Aorta (tissue), 5 donors: ENCODE measurements at regions not wholly inside any gene's neighbourhood (a gene's known extent, or its start where the extent isn't known, plus 50 kb on each side); places are given as distances from the start of the nearest gene placed in this dataset.

Source experiments
- ATAC-seq: fragments of 200-7000 bp; cut with Tn5 transposase; one replicate; pipeline ENCODE4 v1.9.1; 2022; ENCODE audit warnings: moderate library complexity; ENCODE audit not compliant: low FRiP score
- DNase-seq, 2 donors: peaks; one replicate each; pipeline ENCODE4 v3.0.0-alpha.2; 2020
- H3K27ac ChIP-seq, 2 donors: one replicate each; pipeline ENCODE4 v1.5.1; 2013; ENCODE audit warnings: low read length in 2 of 2, mild to moderate bottlenecking in 2 of 2, moderate library complexity in 2 of 2, control low read depth in 1 of 2, inconsistent platforms in 1 of 2, low read depth in 1 of 2
- H3K27me3 ChIP-seq, 2 donors: one replicate each; pipeline ENCODE4 v1.6.1; 2013; ENCODE audit warnings: control low read depth in 1 of 2, low read length in 1 of 2, mild to moderate bottlenecking in 1 of 2, moderate library complexity in 1 of 2; ENCODE audit not compliant: insufficient read depth in 2 of 2, control insufficient read depth in 1 of 2
- H3K36me3 ChIP-seq, 2 donors: one replicate each; pipeline ENCODE4 v1.6.1; 2013; ENCODE audit warnings: control low read depth in 1 of 2, low read length in 1 of 2, mild to moderate bottlenecking in 1 of 2; ENCODE audit not compliant: insufficient read depth in 2 of 2, control insufficient read depth in 1 of 2
- H3K4me1 ChIP-seq, 2 donors: one replicate each; pipeline ENCODE4 v1.6.1; 2013; ENCODE audit warnings: low read length in 2 of 2, control low read depth in 1 of 2, mild to moderate bottlenecking in 1 of 2, moderate library complexity in 1 of 2; ENCODE audit not compliant: insufficient read depth in 2 of 2, control insufficient read depth in 1 of 2
- H3K4me3 ChIP-seq, 2 donors: one replicate each; pipeline ENCODE4 v1.5.1; 2013; ENCODE audit warnings: low read length in 2 of 2, control low read depth in 1 of 2, mild to moderate bottlenecking in 1 of 2
- H3K9me3 ChIP-seq: one replicate; pipeline ENCODE4 v1.6.1; 2013; ENCODE audit warnings: mild to moderate bottlenecking, low read length; ENCODE audit not compliant: control insufficient read depth
- WGBS, 2 donors: extraction: QIAGEN DNeasy Blood & Tissue Kit; methylation state at CpG; one replicate each; pipeline ENCODE4 v1.1.7; 2013; 5-methylcytosine and 5-hydroxymethylcytosine counted together
- intact Hi-C, 2 donors: fragments of 100-400 bp; cut with DNase I; formaldehyde crosslinking; loops; one replicate each; pipeline versions ENCODE4 v1.14.2 to v1.15.0; 2022
- donor health status: healthy with polysubstance abuse.
- donor health status: Bipolar disorder and iron deficiency.
- donor health status: DM: no; HTN: no; CAD: no.
- donor health status: DM: no; HTN: no; CAD: no.
- donor health status: DM: yes; HTN: yes; CAD: no.

- H3K4me3 ChIP-seq, result no peak overlapping the region
- intact Hi-C loops, result no loop called here
- H3K27ac ChIP-seq, result no peak overlapping the region
- ATAC-seq (no peak), DNase-seq (no peak)
- H3K36me3 ChIP-seq, result no peaks in the 10 kb centered on the region
- H3K9me3 ChIP-seq, result no peaks in the 10 kb centered on the region
- 60 to 62% methylated on average over 4 of the region's 4 CpGs for WGBS, 2 donors
- no peaks in the 10 kb centered on the region for H3K4me1 ChIP-seq
- peaks cover 0 to 1% of the 10 kb centered on the region in 2 donors for H3K27me3 ChIP-seq
Measured at GRCh38 chrX:15916704-15917084, 62.1 kb upstream of the AP1S2 start.

- Histone ChIP-seq H3K36me3 (no peaks in the 10 kb centered on the region), H3K27ac (no peak overlapping the region), H3K9me3 (no peaks in the 10 kb centered on the region), H3K27me3 (peaks cover 0 to 1% of the 10 kb centered on the region in 2 donors), H3K4me3 (no peak overlapping the region), H3K4me1 (no peaks in the 10 kb centered on the region)
- DNase-seq (no peak), ATAC-seq (no peak)
- WGBS, 2 donors, result 71 to 72% methylated on average over 5 of the region's 5 CpGs
- intact Hi-C loops, result no loop called here
Measured at GRCh38 chrX:15915959-15916703, 61.5 kb upstream of the AP1S2 start.

- ATAC-seq (no peak), DNase-seq (no peak)
- Histone ChIP-seq H3K27me3 (peaks cover 0 to 1% of the 10 kb centered on the region in 2 donors), H3K27ac (no peak overlapping the region), H3K4me3 (no peak overlapping the region), H3K4me1 (no peaks in the 10 kb centered on the region), H3K9me3 (no peaks in the 10 kb centered on the region), H3K36me3 (no peaks in the 10 kb centered on the region)
- WGBS, 2 donors, result 59 to 77% methylated on average over 1 of the region's 1 CpG
- intact Hi-C loops, result no loop called here
Measured at GRCh38 chrX:15914486-15914885, 59.9 kb upstream of the AP1S2 start.

DNA sequence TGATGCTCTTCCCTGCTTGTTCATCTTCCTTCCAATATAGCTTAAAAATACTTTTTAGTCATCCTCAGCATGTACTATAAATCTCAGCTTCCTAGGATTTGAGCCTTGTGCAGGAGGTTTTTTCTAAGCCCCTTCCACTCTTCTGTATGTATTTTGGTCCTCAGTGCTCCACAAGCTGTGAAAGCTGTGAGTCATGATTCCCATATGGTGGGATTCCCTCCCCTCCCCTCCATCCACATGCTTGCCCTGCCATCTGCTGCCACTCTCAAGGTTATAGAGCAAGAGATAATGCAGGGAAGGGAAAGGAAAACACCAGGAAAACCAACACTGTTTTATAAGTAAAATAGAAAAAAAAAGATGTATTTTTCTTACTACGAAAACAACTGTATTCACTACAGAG lies 58.5 kb upstream of the AP1S2 start:
- Histone ChIP-seq H3K4me1 (no peaks in the 10 kb centered on the region), H3K4me3 (no peak overlapping the region), H3K27ac (no peak overlapping the region), H3K36me3 (no peaks in the 10 kb centered on the region), H3K9me3 (no peaks in the 10 kb centered on the region), H3K27me3 (peaks cover 0 to 1% of the 10 kb centered on the region in 2 donors)
- DNase-seq (no peak), ATAC-seq (no peak)
- WGBS, 2 donors, result 78 to 86% methylated on average over 1 of the region's 1 CpG
- intact Hi-C loops, result no loop called here

GRCh38 chrX:15911734-15912550 lies 57.3 kb upstream of the AP1S2 start:
- DNase-seq, result no peak
- Histone ChIP-seq H3K4me3 (no peak overlapping the region), H3K27ac (no peak overlapping the region), H3K27me3 (no peaks in the 10 kb centered on the region), H3K9me3 (no peaks in the 10 kb centered on the region), H3K4me1 (no peaks in the 10 kb centered on the region), H3K36me3 (no peaks in the 10 kb centered on the region)
- intact Hi-C loops, result no loop called here
- no peak for ATAC-seq
- 88 to 91% methylated on average over 4 of the region's 4 CpGs for WGBS, 2 donors

- WGBS, 2 donors, result 54 to 83% methylated on average over 3 of the region's 3 CpGs
- Histone ChIP-seq H3K36me3 (no peaks in the 10 kb centered on the region), H3K4me3 (no peak overlapping the region), H3K27ac (no peak overlapping the region), H3K27me3 (no peaks in the 10 kb centered on the region), H3K9me3 (no peaks in the 10 kb centered on the region), H3K4me1 (no peaks in the 10 kb centered on the region)
- DNase-seq (no peak), ATAC-seq (no peak)
- intact Hi-C loops, result no loop called here
Measured at GRCh38 chrX:15909605-15910004, 55.0 kb upstream of the AP1S2 start.

DNA sequence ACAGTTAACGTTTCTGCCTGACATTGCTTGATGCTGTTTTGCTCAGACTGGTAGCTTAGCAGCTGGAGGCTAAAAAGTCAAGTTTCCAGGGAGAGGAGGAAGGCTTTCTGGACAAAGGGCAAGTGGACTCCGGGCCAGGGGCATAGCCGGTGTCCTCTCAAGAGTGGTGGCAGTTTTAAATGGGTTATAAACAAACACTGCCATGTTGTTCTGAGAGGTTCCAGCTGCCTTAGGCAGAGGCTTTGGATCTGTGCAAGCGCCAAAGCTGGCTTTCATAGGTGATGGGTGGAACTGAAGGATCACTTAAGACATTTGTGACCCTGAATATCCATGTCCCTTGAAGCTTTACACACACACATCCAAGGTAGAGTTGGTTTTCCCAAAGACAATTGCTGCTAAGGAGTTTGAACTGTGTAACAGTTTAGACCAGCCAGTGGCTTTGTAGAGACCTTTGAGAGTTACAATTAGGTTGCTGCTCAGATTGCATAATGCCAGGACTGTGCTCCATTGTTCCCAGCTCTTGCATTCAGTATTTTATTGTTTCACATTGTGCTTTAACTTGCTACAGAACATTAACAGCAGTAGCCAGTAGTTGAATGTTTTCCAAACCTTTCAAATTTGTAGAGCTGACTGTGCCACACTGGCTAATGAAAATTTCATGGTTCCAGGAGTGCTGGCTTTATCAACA lies 54.1 kb upstream of the AP1S2 start:
- Histone ChIP-seq H3K27ac (no peak overlapping the region), H3K27me3 (no peaks in the 10 kb centered on the region), H3K9me3 (no peaks in the 10 kb centered on the region), H3K36me3 (no peaks in the 10 kb centered on the region), H3K4me1 (no peaks in the 10 kb centered on the region), H3K4me3 (no peak overlapping the region)
- DNase-seq, result no peak
- 41 to 55% methylated on average over 4 of the region's 4 CpGs for WGBS, 2 donors
- intact Hi-C loops, result no loop called here
- ATAC-seq, result no peak

- ATAC-seq, result no peak
- H3K9me3 ChIP-seq, result no peaks in the 10 kb centered on the region
- no peak overlapping the region for H3K4me3 ChIP-seq
- H3K36me3 ChIP-seq, result no peaks in the 10 kb centered on the region
- no peak for DNase-seq
- no peaks in the 10 kb centered on the region for H3K4me1 ChIP-seq
- 20 to 47% methylated on average over 5 of the region's 5 CpGs for WGBS, 2 donors
- no peaks in the 10 kb centered on the region for H3K27me3 ChIP-seq
- H3K27ac ChIP-seq, result no peak overlapping the region
- intact Hi-C loops, result no loop called here
Measured at GRCh38 chrX:15906041-15906943, 51.7 kb upstream of the AP1S2 start.
